Heart left ventricle (tissue), 16 donors: ENCODE measurements at regions not wholly inside any gene's neighbourhood (a gene's known extent, or its start where the extent isn't known, plus 50 kb on each side); places are given as distances from the start of the nearest gene placed in this dataset.

Experiments
- ATAC-seq, 4 donors: fragments of 200-7000 bp; cut with Tn5 transposase; one replicate each; pipeline ENCODE4 v1.9.1; 2020 to 2022; ENCODE audit warnings: moderate library complexity in 4 of 4, mild to moderate bottlenecking in 3 of 4, moderate number of reproducible peaks in 1 of 4
- DNase-seq, 5 donors: peaks; one replicate each; pipeline ENCODE4 v3.0.0-alpha.2; 2020
- H3K27ac ChIP-seq, 12 donors: fragments of 200-600 bp; sonication (generic) in 4 of 12; one replicate each; pipeline versions ENCODE4 v1.5.0 to v1.8.0; 2016 to 2022; ENCODE audit warnings: mild to moderate bottlenecking in 2 of 12
- H3K27me3 ChIP-seq, 9 donors: fragments of 200-600 bp; sonication (generic) in 2 of 9; one replicate each; pipeline versions ENCODE4 v1.5.1 to v1.8.0; 2016 to 2022; ENCODE audit warnings: mild to moderate bottlenecking in 3 of 9
- H3K36me3 ChIP-seq, 9 donors: fragments of 200-600 bp; sonication (generic) in 2 of 9; one replicate each; pipeline versions ENCODE4 v1.5.0 to v1.8.0; 2018 to 2022; ENCODE audit warnings: mild to moderate bottlenecking in 2 of 9
- H3K4me1 ChIP-seq, 12 donors: fragments of 200-600 bp; sonication (generic) in 4 of 12; one replicate each; pipeline versions ENCODE4 v1.5.0 to v1.8.0; 2016 to 2022; ENCODE audit warnings: mild to moderate bottlenecking in 3 of 12
- H3K4me3 ChIP-seq, 12 donors: fragments of 200-600 bp; sonication (generic) in 4 of 12; one replicate each; pipeline versions ENCODE4 v1.5.0 to v1.8.0; 2017 to 2022; ENCODE audit warnings: mild to moderate bottlenecking in 9 of 12, moderate library complexity in 4 of 12
- H3K9me3 ChIP-seq, 12 donors: fragments of 200-600 bp; sonication (generic) in 4 of 12; one replicate each; pipeline versions ENCODE4 v1.5.0 to v1.8.0; 2016 to 2022; ENCODE audit warnings: mild to moderate bottlenecking in 1 of 12
- POLR2A ChIP-seq, 2 donors: fragments of 450-650 bp; IDR thresholded peaks; one replicate each; pipeline ENCODE4 v1.6.1; 2017; ENCODE audit warnings: antibody characterized with exemption in 2 of 2, mild to moderate bottlenecking in 2 of 2, moderate library complexity in 2 of 2
- WGBS, 4 donors: extraction: QIAGEN DNeasy Blood & Tissue Kit in 2 of 4; methylation state at CpG; one replicate each; pipeline versions ENCODE4 v1.1.5 to v1.1.7; 2013 to 2018; 5-methylcytosine and 5-hydroxymethylcytosine counted together
- intact Hi-C, 10 donors: fragments of 100-400 bp; cut with DNase I; formaldehyde crosslinking; loops; one replicate each; pipeline versions ENCODE4 v1.11.1 to v1.14.2; 2022
- TF ChIP-seq, protein P1 (sequence below), 12 donors: fragments of 200-600 bp; sonication (generic) in 4 of 12; IDR thresholded peaks; one replicate each; pipeline versions ENCODE4 v1.5.0 to v1.8.0; 2018 to 2022; ENCODE audit warnings: antibody characterized with exemption in 12 of 12, mild to moderate bottlenecking in 5 of 12
- donor health status: ischemic (EF 13 %, LVEDD 7.1; RV severe dilation, severe dysfunction).
- donor health status: healthy with polysubstance abuse.
- donor health status: DM: no; HTN: yes; CAD: no.
- donor health status: DM: no; HTN: no; CAD: no.
- donor health status: ischemic (EF 25% LVEDD 6.9; RV normal size, moderate dysfunction).
- donor health status: ischemic (EF 25% LVEDD 5.7; RV mildly dilated, moderate dysfunction).
- donor health status: healthy.
- donor health status: DM: yes; HTN: yes; CAD: no.
- donor health status: ischemic (EF 35%, LVEDD 5.7; RV mildly dilated, moderate dysfunction).
- donor health status: nonischemic (EF 11% LVEDD 7.7; RV severe dilation, severe dysfunction).
- donor health status: DM: yes; HTN: yes; CAD: no.
- donor health status: PGD.
- donor health status: ischemic (EF 29% LVEDD 5.4; RV normal size, mild dysfunction).
- donor health status: nonischemic (EF 23%, LVEDD 6.1; RV moderate dilation, normal function).

DNA sequence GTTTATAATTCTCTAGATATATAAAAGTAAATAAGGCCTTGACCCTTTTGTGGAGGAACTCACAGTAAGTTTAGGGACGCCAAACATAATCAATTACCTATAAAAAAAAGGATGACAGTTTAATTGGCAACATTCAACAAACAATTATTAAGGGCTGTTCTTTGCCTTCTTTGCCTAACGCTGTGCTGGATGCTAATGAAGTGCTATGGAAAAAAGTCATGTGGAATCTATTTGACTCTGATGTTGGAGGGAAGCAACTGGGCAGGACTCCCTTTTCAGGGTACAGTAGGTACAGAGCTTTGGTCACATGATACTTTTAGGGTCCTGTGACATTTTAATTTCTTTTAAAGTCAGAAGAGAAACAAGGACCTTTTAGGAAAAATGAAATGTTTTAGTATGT lies 91.1 kb downstream of the PCDH7 start:
- no peaks in the 10 kb centered on the region for H3K36me3 ChIP-seq
- no peak overlapping the region for H3K4me3 ChIP-seq
- H3K27ac ChIP-seq = no peak overlapping the region
- 72 to 82% (median 81%) methylated on average over 2 of the region's 2 CpGs for WGBS, 4 donors
- DNase-seq = no peak
- peaks cover 0 to 4% (median 0%) of the 10 kb centered on the region in 12 donors for H3K4me1 ChIP-seq
- no peak for ATAC-seq
- H3K27me3 ChIP-seq = no peaks in the 10 kb centered on the region
- intact Hi-C loops = no loop called here
- TF ChIP-seq, protein P1, sequence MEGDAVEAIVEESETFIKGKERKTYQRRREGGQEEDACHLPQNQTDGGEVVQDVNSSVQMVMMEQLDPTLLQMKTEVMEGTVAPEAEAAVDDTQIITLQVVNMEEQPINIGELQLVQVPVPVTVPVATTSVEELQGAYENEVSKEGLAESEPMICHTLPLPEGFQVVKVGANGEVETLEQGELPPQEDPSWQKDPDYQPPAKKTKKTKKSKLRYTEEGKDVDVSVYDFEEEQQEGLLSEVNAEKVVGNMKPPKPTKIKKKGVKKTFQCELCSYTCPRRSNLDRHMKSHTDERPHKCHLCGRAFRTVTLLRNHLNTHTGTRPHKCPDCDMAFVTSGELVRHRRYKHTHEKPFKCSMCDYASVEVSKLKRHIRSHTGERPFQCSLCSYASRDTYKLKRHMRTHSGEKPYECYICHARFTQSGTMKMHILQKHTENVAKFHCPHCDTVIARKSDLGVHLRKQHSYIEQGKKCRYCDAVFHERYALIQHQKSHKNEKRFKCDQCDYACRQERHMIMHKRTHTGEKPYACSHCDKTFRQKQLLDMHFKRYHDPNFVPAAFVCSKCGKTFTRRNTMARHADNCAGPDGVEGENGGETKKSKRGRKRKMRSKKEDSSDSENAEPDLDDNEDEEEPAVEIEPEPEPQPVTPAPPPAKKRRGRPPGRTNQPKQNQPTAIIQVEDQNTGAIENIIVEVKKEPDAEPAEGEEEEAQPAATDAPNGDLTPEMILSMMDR (IDR thresholded peaks at IDR 0.05) = no peak
- TF ChIP-seq POLR2A (IDR thresholded peaks at IDR 0.05) = no peak
- no peaks in the 10 kb centered on the region for H3K9me3 ChIP-seq

DNA sequence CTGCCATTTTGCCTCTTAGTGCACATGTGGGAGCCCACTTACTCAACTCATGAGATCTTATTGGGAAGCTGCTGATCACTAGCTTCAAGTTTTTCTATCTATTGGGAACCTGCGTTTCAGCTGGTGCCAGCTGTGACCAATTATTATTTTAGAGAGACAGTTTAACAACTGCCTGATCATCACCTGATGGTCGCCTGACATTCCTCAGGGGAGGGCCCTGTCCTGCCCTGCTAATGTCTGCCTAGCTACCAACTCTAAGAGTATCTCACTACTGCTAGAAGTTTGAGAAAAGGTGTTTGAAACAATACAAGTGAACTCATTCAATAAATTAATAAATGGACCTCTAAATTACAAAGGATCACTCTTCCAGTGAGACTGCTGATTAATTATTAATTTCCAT lies 95.5 kb downstream of the PCDH7 start:
- Histone ChIP-seq H3K9me3 (no peaks in the 10 kb centered on the region), H3K36me3 (no peaks in the 10 kb centered on the region), H3K27me3 (no peaks in the 10 kb centered on the region), H3K4me1 (peaks cover 0 to 7% (median 0%) of the 10 kb centered on the region in 12 donors), H3K4me3 (no peak overlapping the region), H3K27ac (no peak overlapping the region)
- ATAC-seq (no peak), DNase-seq (no peak)
- intact Hi-C loops = no loop called here
- 72 to 87% (median 79%) methylated on average over 2 of the region's 2 CpGs for WGBS, 4 donors
- TF ChIP-seq, protein P1 (IDR thresholded peaks at IDR 0.05) = no peak
- no peak for TF ChIP-seq POLR2A (IDR thresholded peaks at IDR 0.05)

DNA sequence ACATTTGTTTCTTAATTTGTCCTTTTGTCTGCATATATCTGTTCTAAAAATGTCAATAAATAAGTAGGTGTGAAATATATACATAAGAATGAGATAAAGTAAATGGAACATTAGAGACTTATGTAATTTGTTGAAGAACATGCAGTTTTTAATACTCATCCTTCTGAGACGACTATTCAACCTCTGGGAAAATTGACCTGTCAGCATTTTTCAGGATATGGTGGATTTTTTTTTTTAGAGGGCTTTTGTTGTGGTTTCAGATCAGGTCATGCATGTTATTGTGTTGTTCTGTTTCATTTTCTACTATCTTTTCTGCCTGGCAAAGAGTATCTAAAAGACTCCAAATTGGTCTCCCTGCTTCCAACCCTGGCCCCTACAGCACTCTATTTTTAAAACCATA lies 97.3 kb downstream of the PCDH7 start:
- intact Hi-C loops = no loop called here
- Histone ChIP-seq H3K27ac (no peak overlapping the region), H3K9me3 (no peaks in the 10 kb centered on the region), H3K4me1 (peaks cover 0 to 7% (median 0%) of the 10 kb centered on the region in 12 donors), H3K27me3 (no peaks in the 10 kb centered on the region), H3K4me3 (no peak overlapping the region), H3K36me3 (no peaks in the 10 kb centered on the region)
- 44 to 56% (median 52%) methylated on average over 1 of the region's 1 CpG for WGBS, 4 donors
- ATAC-seq = no peak
- TF ChIP-seq, protein P1 (IDR thresholded peaks at IDR 0.05) = no peak
- no peak for TF ChIP-seq POLR2A (IDR thresholded peaks at IDR 0.05)
- no peak for DNase-seq

DNA sequence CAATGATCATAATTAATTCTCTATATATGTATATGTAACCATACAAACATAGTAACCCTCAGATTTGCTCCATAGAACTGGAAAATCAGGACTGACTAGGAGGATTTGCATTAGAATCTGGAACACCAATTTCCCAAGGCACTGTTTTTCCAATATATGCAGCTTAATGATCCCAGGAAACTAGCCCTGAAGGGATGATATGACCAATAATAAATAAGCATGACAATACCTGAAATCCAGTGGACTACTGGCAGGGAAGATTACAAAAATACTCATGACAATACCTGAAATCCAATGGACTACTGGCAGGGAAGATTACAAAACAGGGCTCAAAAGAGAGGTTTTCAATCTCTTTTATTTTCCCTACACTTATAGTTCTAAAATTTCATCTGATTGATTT lies 98.4 kb downstream of the PCDH7 start:
- no peak for TF ChIP-seq POLR2A (IDR thresholded peaks at IDR 0.05)
- TF ChIP-seq, protein P1 (IDR thresholded peaks at IDR 0.05) = no peak
- no peaks in the 10 kb centered on the region for H3K9me3 ChIP-seq
- H3K27ac ChIP-seq = no peak overlapping the region
- H3K4me3 ChIP-seq = no peak overlapping the region
- intact Hi-C loops = no loop called here
- H3K27me3 ChIP-seq = no peaks in the 10 kb centered on the region
- H3K36me3 ChIP-seq = no peaks in the 10 kb centered on the region
- DNase-seq (no peak), ATAC-seq (no peak)
- H3K4me1 ChIP-seq = peaks cover 0 to 12% (median 0%) of the 10 kb centered on the region in 12 donors
